ENCODE measurements at regions not wholly inside any gene's neighbourhood (a gene's known extent, or its start where the extent isn't known, plus 50 kb on each side); places are given as distances from the start of the nearest gene placed in this dataset.

DNA sequence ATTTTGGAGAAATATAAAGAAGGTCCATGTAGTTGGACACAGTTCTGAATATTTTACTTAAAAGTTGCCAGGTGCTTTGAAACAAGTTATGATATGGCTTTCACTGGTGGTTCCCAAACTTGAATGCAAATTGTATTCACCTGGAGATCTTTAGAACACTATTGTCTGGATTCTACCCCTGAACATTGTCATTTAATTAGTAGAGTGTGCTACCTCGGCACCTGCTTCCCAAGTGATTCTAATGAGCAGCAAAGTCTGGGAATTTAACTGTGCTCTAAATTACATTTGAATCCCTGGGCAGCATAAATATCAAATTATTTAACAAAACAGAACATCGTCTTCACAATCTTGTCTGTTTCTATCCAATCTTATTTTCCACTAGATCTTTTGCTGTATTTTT lies 2483.3 kb downstream of the PCDH9 start (continued):
- TF ChIP-seq, protein P1, sequence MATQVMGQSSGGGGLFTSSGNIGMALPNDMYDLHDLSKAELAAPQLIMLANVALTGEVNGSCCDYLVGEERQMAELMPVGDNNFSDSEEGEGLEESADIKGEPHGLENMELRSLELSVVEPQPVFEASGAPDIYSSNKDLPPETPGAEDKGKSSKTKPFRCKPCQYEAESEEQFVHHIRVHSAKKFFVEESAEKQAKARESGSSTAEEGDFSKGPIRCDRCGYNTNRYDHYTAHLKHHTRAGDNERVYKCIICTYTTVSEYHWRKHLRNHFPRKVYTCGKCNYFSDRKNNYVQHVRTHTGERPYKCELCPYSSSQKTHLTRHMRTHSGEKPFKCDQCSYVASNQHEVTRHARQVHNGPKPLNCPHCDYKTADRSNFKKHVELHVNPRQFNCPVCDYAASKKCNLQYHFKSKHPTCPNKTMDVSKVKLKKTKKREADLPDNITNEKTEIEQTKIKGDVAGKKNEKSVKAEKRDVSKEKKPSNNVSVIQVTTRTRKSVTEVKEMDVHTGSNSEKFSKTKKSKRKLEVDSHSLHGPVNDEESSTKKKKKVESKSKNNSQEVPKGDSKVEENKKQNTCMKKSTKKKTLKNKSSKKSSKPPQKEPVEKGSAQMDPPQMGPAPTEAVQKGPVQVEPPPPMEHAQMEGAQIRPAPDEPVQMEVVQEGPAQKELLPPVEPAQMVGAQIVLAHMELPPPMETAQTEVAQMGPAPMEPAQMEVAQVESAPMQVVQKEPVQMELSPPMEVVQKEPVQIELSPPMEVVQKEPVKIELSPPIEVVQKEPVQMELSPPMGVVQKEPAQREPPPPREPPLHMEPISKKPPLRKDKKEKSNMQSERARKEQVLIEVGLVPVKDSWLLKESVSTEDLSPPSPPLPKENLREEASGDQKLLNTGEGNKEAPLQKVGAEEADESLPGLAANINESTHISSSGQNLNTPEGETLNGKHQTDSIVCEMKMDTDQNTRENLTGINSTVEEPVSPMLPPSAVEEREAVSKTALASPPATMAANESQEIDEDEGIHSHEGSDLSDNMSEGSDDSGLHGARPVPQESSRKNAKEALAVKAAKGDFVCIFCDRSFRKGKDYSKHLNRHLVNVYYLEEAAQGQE (IDR thresholded peaks at IDR 0.05; ENCODE audit: low read depth) = no peak
- TF ChIP-seq EZH2phosphoT487 (IDR thresholded peaks at IDR 0.05; ENCODE audit: borderline replicate concordance) (no peak), EZH2 (IDR thresholded peaks at IDR 0.05) (no peak), POLR2AphosphoS5 (IDR thresholded peaks at IDR 0.05; ENCODE audit: low read depth, low read length) (no peak), RAD21 (IDR thresholded peaks at IDR 0.05; ENCODE audit: low read depth) (no peak)
- TF ChIP-seq, protein P2, sequence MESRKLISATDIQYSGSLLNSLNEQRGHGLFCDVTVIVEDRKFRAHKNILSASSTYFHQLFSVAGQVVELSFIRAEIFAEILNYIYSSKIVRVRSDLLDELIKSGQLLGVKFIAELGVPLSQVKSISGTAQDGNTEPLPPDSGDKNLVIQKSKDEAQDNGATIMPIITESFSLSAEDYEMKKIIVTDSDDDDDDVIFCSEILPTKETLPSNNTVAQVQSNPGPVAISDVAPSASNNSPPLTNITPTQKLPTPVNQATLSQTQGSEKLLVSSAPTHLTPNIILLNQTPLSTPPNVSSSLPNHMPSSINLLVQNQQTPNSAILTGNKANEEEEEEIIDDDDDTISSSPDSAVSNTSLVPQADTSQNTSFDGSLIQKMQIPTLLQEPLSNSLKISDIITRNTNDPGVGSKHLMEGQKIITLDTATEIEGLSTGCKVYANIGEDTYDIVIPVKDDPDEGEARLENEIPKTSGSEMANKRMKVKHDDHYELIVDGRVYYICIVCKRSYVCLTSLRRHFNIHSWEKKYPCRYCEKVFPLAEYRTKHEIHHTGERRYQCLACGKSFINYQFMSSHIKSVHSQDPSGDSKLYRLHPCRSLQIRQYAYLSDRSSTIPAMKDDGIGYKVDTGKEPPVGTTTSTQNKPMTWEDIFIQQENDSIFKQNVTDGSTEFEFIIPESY (IDR thresholded peaks at IDR 0.05; ENCODE audit: extremely low read depth, insufficient replicate concordance, low read length) = no peak

DNA sequence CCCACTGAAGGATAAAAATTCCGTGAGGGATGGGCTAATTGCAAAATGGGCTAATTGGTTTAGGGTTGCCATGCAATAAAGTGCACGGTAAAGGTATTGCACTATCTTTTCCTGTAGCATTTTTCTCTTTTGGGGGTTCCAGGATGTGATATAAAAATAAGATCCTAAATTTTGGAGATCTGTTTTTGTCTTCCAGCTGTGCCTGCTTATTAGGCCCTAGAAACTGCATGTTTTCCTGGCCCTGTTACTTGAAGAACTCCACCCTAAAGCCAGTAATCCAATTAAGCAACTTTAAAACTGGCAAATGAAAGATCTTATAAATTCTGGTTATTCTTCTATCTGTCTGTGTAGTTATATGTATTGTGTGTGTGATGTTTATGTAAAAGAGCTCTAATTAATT lies 2489.6 kb downstream of the PCDH9 start:
- no peaks in the 10 kb centered on the region for H3K9me3 ChIP-seq (ENCODE audit: control insufficient read depth in 1 of 2, insufficient read depth in 1 of 2, low read depth in 1 of 2, low read length in 2 of 2)

More for the DNA sequence above, 2489.6 kb downstream of the PCDH9 start:
- RAD21 ChIA-PET (ENCODE audit: low non-redundant PET in 1 of 2, low total read pairs in 2 of 2, uncharacterized antibody in 2 of 2, unreplicated experiment in 2 of 2) = no interaction called here
- Histone ChIP-seq H3K9ac (ENCODE audit: low read length) (no peak overlapping the region), H3K27me3 (ENCODE audit: insufficient read depth, low read length) (no peaks in the 10 kb centered on the region), H3K27ac (ENCODE audit: low read depth, low read length) (no peak overlapping the region), H3K4me2 (ENCODE audit: low read length) (no peak overlapping the region), H3K4me1 (ENCODE audit: control insufficient read depth in 1 of 2, insufficient read depth in 2 of 2, low read length in 2 of 2) (no peaks in the 10 kb centered on the region), H3K36me3 (ENCODE audit: control insufficient read depth in 1 of 2, insufficient read depth in 2 of 2, low read length in 2 of 2) (no peaks in the 10 kb centered on the region), H3K79me2 (ENCODE audit: insufficient read depth, low read length) (no peaks in the 10 kb centered on the region), H2AFZ (ENCODE audit: low read depth, low read length, poor library complexity, severe bottlenecking) (no peak overlapping the region), H4K20me1 (ENCODE audit: insufficient read depth) (no peaks in the 10 kb centered on the region), H3K9me2 (ENCODE audit: insufficient read depth) (no peaks in the 10 kb centered on the region), H3K4me3 (replicated peaks in 1 of 2; ENCODE audit: low read depth in 1 of 2, low read length in 2 of 2) (no peak overlapping the region)
- POLR2A ChIA-PET = no interaction called here
- intact Hi-C loops (cut with micrococcal nuclease) = no loop called here
- DNase-seq (ENCODE audit: low read depth, low spot score) (no peak), ATAC-seq (no peak)
- no peak for TF ChIP-seq YY1 (IDR thresholded peaks at IDR 0.05; ENCODE audit: extremely low read depth, insufficient replicate concordance, low read depth, low read length)
- no peak for TF ChIP-seq SP1 (IDR thresholded peaks at IDR 0.05; ENCODE audit: low read depth)
- no TSS peak for BruUV-seq (replicated peaks)
- CTCF ChIA-PET = no interaction called here

Measured in HCT116 (cell line).